ENCODE measurements at regions not wholly inside any gene's neighbourhood (a gene's known extent, or its start where the extent isn't known, plus 50 kb on each side); places are given as distances from the start of the nearest gene placed in this dataset.

DNA sequence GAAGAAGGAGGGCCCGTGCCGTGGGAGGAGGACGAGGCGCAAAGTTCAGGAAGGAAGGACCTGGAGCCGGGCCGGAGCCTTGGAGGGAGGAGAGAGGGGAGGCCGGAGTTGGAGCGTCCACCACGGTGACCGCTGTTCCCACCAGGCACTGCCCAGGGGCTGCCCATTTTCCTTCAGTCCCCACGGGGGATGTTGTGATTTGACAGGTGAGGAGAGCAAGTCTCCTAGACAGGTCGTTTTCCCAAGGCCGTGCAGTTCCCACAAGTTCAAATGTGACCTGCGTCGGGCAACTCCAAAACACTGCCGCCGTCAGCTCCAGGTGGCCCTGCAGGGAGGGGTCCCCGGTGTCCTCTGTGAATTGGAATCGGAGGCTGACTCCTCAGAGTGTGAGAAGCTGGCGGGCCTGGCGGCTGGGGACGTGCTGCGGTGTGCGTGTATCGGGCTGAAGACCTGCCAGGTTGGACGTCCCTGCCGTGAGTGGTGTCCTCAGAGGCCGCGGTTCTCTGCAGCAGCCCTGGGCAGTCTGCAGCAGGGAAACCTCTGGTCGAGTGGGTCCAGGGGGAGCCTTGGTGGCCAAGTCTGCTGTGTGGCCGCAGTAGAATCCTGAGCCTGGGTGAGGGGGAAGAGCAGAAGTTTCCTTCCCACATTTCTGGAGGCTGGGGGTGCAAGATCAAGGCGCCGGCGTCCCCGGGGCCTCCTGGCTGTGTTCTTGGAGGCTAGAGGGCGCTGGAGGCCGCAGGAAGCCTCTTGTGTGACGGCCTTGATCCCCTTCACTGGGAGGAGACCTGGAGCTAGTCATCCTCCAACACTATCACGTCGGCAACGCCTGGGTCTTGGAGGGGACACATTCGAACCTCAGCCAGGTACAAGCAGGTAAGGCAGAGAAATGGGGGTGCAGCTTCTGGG, 115.1 kb upstream of the FRMD1 start:
- peak; percentile 66 for ATAC-seq
- RAD21 ChIA-PET (ENCODE audit: low non-redundant PET in 1 of 2, low total read pairs in 2 of 2, uncharacterized antibody in 2 of 2, unreplicated experiment in 2 of 2) = no interaction called here
- Histone ChIP-seq H3K27me3 (ENCODE audit: insufficient read depth, low read length) (peaks cover 21% of the 10 kb centered on the region; the same call in 1 of the 2 replicates), H3K79me2 (ENCODE audit: insufficient read depth, low read length) (no peaks in the 10 kb centered on the region), H3K4me3 (replicated peaks in 1 of 2; ENCODE audit: low read depth in 1 of 2, low read length in 2 of 2) (no peak overlapping the region), H3K4me2 (ENCODE audit: low read length) (no peak overlapping the region), H4K20me1 (ENCODE audit: insufficient read depth) (no peaks in the 10 kb centered on the region), H3K4me1 (ENCODE audit: control insufficient read depth in 1 of 2, insufficient read depth in 2 of 2, low read length in 2 of 2) (no peaks in the 10 kb centered on the region), H3K9me2 (ENCODE audit: insufficient read depth) (no peaks in the 10 kb centered on the region), H3K9me3 (ENCODE audit: control insufficient read depth in 1 of 2, insufficient read depth in 1 of 2, low read depth in 1 of 2, low read length in 2 of 2) (no peaks in the 10 kb centered on the region), H2AFZ (ENCODE audit: low read depth, low read length, poor library complexity, severe bottlenecking) (no peak overlapping the region), H3K27ac (ENCODE audit: low read depth, low read length) (no peak overlapping the region), H3K36me3 (ENCODE audit: control insufficient read depth in 1 of 2, insufficient read depth in 2 of 2, low read length in 2 of 2) (no peaks in the 10 kb centered on the region), H3K9ac (ENCODE audit: low read length) (no peak overlapping the region)
- intact Hi-C loops (cut with micrococcal nuclease) = no loop called here
- DNase-seq (ENCODE audit: low read depth, low spot score) = peak; percentile 7
- CTCF ChIA-PET = interaction anchor here (0.7 kb wide), 1 partner anchor 20 kb away, joined by 3 read pairs; no protein-coding TSS in a partner anchor
- POLR2A ChIA-PET = no interaction called here
- TF ChIP-seq SP1 (IDR thresholded peaks at IDR 0.05; ENCODE audit: low read depth) (no peak), SRF (IDR thresholded peaks at IDR 0.05; ENCODE audit: low read depth) (no peak), RAD21 (IDR thresholded peaks at IDR 0.05; ENCODE audit: low read depth) (peak; percentile 61), SIN3A (IDR thresholded peaks at IDR 0.05; ENCODE audit: low read depth) (no peak), TCF7L2 (IDR thresholded peaks at IDR 0.05; ENCODE audit: borderline replicate concordance, extremely low read depth, insufficient read depth, insufficient read length) (peak; percentile 37), EZH2phosphoT487 (IDR thresholded peaks at IDR 0.05; ENCODE audit: borderline replicate concordance) (no peak), EZH2 (IDR thresholded peaks at IDR 0.05) (no peak), POLR2A (IDR thresholded peaks at IDR 0.05; ENCODE audit: borderline replicate concordance, extremely low read depth, insufficient read depth, insufficient read length) (no peak)
- TF ChIP-seq, protein P1, sequence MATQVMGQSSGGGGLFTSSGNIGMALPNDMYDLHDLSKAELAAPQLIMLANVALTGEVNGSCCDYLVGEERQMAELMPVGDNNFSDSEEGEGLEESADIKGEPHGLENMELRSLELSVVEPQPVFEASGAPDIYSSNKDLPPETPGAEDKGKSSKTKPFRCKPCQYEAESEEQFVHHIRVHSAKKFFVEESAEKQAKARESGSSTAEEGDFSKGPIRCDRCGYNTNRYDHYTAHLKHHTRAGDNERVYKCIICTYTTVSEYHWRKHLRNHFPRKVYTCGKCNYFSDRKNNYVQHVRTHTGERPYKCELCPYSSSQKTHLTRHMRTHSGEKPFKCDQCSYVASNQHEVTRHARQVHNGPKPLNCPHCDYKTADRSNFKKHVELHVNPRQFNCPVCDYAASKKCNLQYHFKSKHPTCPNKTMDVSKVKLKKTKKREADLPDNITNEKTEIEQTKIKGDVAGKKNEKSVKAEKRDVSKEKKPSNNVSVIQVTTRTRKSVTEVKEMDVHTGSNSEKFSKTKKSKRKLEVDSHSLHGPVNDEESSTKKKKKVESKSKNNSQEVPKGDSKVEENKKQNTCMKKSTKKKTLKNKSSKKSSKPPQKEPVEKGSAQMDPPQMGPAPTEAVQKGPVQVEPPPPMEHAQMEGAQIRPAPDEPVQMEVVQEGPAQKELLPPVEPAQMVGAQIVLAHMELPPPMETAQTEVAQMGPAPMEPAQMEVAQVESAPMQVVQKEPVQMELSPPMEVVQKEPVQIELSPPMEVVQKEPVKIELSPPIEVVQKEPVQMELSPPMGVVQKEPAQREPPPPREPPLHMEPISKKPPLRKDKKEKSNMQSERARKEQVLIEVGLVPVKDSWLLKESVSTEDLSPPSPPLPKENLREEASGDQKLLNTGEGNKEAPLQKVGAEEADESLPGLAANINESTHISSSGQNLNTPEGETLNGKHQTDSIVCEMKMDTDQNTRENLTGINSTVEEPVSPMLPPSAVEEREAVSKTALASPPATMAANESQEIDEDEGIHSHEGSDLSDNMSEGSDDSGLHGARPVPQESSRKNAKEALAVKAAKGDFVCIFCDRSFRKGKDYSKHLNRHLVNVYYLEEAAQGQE (IDR thresholded peaks at IDR 0.05; ENCODE audit: low read depth) = no peak
- TF ChIP-seq, protein P2, sequence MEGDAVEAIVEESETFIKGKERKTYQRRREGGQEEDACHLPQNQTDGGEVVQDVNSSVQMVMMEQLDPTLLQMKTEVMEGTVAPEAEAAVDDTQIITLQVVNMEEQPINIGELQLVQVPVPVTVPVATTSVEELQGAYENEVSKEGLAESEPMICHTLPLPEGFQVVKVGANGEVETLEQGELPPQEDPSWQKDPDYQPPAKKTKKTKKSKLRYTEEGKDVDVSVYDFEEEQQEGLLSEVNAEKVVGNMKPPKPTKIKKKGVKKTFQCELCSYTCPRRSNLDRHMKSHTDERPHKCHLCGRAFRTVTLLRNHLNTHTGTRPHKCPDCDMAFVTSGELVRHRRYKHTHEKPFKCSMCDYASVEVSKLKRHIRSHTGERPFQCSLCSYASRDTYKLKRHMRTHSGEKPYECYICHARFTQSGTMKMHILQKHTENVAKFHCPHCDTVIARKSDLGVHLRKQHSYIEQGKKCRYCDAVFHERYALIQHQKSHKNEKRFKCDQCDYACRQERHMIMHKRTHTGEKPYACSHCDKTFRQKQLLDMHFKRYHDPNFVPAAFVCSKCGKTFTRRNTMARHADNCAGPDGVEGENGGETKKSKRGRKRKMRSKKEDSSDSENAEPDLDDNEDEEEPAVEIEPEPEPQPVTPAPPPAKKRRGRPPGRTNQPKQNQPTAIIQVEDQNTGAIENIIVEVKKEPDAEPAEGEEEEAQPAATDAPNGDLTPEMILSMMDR (IDR thresholded peaks at IDR 0.05 in 2 of 3, conservative IDR thresholded peaks at IDR 0.05 in 1 of 3; ENCODE audit: borderline replicate concordance in 1 of 3, insufficient read depth in 1 of 3, low read depth in 2 of 3, low read length in 2 of 3) = peak in 2 of 3 experiments; percentile 22 to 31; a peak in 3 of 6 replicates
- TF ChIP-seq, protein P3, sequence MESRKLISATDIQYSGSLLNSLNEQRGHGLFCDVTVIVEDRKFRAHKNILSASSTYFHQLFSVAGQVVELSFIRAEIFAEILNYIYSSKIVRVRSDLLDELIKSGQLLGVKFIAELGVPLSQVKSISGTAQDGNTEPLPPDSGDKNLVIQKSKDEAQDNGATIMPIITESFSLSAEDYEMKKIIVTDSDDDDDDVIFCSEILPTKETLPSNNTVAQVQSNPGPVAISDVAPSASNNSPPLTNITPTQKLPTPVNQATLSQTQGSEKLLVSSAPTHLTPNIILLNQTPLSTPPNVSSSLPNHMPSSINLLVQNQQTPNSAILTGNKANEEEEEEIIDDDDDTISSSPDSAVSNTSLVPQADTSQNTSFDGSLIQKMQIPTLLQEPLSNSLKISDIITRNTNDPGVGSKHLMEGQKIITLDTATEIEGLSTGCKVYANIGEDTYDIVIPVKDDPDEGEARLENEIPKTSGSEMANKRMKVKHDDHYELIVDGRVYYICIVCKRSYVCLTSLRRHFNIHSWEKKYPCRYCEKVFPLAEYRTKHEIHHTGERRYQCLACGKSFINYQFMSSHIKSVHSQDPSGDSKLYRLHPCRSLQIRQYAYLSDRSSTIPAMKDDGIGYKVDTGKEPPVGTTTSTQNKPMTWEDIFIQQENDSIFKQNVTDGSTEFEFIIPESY (IDR thresholded peaks at IDR 0.05; ENCODE audit: extremely low read depth, insufficient replicate concordance, low read length) = no peak
- no TSS peak for BruUV-seq (replicated peaks)
